Thoracic aorta (tissue), 2 donors: ENCODE measurements at regions not wholly inside any gene's neighbourhood (a gene's known extent, or its start where the extent isn't known, plus 50 kb on each side); places are given as distances from the start of the nearest gene placed in this dataset.

ENCODE experiments used
- ATAC-seq: fragments of 150-250 bp; one replicate; pipeline ENCODE4 v1.8.0; 2017; ENCODE audit warnings: low read depth; ENCODE audit not compliant: insufficient number of reproducible peaks, low FRiP score
- DNase-seq: peaks from one replicate; pipeline ENCODE4 v3.0.0-alpha.2; 2020; ENCODE audit warnings: low spot score
- H3K27ac ChIP-seq, 2 donors: fragments of 200-600 bp; sonication (generic); 1 replicate in 1 of 2; 2 replicates in 1 of 2; pipeline ENCODE4 v1.5.1; 2016; ENCODE audit warnings: mild to moderate bottlenecking in 2 of 2, moderate library complexity in 2 of 2
- H3K27me3 ChIP-seq: fragments of 200-600 bp; sonication (generic); replicated peaks from 2 replicates; pipeline ENCODE4 v1.6.0; 2016; ENCODE audit warnings: mild to moderate bottlenecking; ENCODE audit not compliant: insufficient read depth
- H3K36me3 ChIP-seq: fragments of 200-600 bp; sonication (generic); one replicate; pipeline ENCODE4 v1.5.1; 2016
- H3K4me1 ChIP-seq, 2 donors: fragments of 200-600 bp; sonication (generic); 1 replicate in 1 of 2; 2 replicates in 1 of 2; pipeline versions ENCODE4 v1.5.1 to v1.6.0; 2016; ENCODE audit warnings: low read depth in 2 of 2, mild to moderate bottlenecking in 1 of 2; ENCODE audit not compliant: control insufficient read depth in 1 of 2
- H3K4me3 ChIP-seq: fragments of 200-600 bp; sonication (generic); 2 replicates; pipeline ENCODE4 v1.5.1; 2016; ENCODE audit warnings: mild to moderate bottlenecking
- H3K9me3 ChIP-seq: fragments of 200-600 bp; sonication (generic); 2 replicates; pipeline ENCODE4 v1.5.1; 2016
- TF ChIP-seq, protein P1 (sequence below): fragments of 200-600 bp; sonication (generic); IDR thresholded peaks from one replicate; pipeline ENCODE4 v1.5.1; 2019; ENCODE audit warnings: antibody characterized with exemption

DNA sequence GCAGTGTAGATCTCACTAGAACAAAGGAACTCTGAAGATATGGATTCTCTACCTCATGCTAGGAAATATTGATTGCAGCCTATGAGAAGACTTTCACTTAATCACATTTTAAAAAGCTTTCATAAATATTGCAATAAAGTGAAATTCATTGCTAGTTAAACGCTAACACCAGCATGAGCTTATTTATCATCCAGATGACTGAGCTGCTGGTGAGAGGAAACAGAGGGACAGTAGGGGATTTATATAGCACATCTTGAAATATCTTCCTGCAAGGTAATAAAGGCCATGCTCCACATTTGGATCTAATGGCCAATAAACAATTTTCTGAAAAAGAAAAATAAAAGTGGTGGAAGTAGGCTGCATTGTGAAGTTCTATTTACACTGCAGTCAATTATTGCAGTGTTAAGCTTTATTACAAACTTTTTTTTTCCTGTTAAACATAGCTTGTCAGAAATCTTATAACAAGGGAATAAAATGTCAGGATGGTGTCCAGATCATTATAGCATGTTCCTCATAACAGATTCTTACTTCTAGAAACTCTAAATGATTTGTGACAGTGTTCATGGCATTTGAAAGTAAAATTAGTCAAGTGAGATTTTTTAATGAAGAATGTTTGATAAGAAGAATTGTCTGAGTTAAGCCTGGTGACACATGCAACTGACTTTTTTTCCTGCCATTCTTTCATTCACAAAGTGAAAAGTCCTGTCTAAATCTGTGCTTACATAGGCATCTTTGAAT is 342.6 kb downstream of the DMAC1 start:
- no peak for ATAC-seq
- Histone ChIP-seq H3K36me3 (no peaks in the 10 kb centered on the region), H3K27ac (no peak overlapping the region), H3K4me3 (no peak overlapping the region), H3K9me3 (no peaks in the 10 kb centered on the region), H3K4me1 (no peaks in the 10 kb centered on the region), H3K27me3 (no peaks in the 10 kb centered on the region)
- TF ChIP-seq, protein P1, sequence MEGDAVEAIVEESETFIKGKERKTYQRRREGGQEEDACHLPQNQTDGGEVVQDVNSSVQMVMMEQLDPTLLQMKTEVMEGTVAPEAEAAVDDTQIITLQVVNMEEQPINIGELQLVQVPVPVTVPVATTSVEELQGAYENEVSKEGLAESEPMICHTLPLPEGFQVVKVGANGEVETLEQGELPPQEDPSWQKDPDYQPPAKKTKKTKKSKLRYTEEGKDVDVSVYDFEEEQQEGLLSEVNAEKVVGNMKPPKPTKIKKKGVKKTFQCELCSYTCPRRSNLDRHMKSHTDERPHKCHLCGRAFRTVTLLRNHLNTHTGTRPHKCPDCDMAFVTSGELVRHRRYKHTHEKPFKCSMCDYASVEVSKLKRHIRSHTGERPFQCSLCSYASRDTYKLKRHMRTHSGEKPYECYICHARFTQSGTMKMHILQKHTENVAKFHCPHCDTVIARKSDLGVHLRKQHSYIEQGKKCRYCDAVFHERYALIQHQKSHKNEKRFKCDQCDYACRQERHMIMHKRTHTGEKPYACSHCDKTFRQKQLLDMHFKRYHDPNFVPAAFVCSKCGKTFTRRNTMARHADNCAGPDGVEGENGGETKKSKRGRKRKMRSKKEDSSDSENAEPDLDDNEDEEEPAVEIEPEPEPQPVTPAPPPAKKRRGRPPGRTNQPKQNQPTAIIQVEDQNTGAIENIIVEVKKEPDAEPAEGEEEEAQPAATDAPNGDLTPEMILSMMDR, result no peak
- no peak for DNase-seq

DNA sequence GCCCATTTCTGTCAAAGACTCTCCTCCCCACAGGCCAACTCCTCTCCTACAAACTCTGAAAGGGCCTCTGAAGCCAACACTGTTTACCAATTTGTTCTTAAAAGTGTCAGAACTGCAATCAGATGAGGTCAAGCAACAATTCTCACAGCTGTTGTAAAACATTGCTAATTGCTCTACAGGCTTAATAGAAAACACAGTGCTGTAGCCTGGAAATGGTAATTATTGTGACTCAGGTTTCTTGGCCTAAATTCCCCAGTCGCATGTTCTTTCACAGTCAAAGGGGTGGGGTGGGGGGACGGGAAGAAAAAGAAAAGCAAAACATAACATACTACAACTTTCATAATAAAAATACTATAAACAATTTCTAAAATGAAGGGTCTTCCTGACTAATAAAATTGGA is 343.2 kb downstream of the DMAC1 start:
- Histone ChIP-seq H3K27ac (no peak overlapping the region), H3K36me3 (no peaks in the 10 kb centered on the region), H3K4me3 (no peak overlapping the region), H3K9me3 (no peaks in the 10 kb centered on the region), H3K4me1 (no peaks in the 10 kb centered on the region), H3K27me3 (no peaks in the 10 kb centered on the region)
- TF ChIP-seq, protein P1, result no peak
- no peak for ATAC-seq
- no peak for DNase-seq

DNA sequence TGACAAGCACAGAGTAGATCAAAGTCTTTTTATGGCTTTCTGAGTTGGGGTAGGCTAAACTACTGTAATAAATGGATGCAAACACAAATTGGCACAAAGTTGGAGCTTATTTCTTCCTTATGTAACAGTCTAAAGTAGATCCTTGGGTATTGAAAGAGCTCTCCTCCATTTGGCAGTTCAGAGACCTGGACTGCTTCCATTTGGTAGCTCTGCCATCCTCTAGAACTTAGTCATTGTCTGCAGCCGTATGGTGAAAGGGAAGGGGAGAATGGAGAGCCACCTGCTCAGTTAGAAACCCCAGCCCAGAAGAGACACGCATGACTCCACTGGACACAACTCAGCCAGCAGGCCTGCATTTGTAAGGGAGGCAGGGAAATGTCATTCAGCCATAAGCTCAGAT is 345.0 kb downstream of the DMAC1 start:
- no peak overlapping the region for H3K27ac ChIP-seq
- H3K36me3 ChIP-seq, result no peaks in the 10 kb centered on the region
- no peaks in the 10 kb centered on the region for H3K4me1 ChIP-seq
- TF ChIP-seq, protein P1, result no peak
- no peak overlapping the region for H3K4me3 ChIP-seq
- no peaks in the 10 kb centered on the region for H3K27me3 ChIP-seq
- ATAC-seq (no peak), DNase-seq (no peak)
- H3K9me3 ChIP-seq, result no peaks in the 10 kb centered on the region

DNA sequence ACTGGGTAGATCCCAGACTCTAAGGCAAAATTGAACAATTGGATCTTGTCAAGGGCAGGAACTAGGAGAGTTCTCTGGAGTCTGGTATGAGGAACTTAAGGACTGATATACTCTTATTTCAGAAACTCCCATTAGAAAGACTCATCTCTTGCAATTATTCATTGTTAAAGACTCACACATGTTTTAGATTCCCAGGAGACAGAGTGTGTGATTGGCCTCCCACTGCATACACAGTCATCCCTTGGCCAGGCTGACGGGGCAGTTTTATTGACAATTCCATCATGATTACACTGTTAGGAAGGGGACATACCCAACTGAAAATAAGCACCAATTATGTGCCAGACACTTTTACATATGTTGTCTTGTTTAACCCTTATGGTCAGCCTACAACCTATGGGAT is 347.2 kb downstream of the DMAC1 start:
- Histone ChIP-seq H3K27ac (no peak overlapping the region), H3K4me3 (no peak overlapping the region), H3K27me3 (no peaks in the 10 kb centered on the region), H3K36me3 (no peaks in the 10 kb centered on the region), H3K4me1 (no peaks in the 10 kb centered on the region), H3K9me3 (no peaks in the 10 kb centered on the region)
- TF ChIP-seq, protein P1, result no peak
- DNase-seq (no peak), ATAC-seq (no peak)

DNA sequence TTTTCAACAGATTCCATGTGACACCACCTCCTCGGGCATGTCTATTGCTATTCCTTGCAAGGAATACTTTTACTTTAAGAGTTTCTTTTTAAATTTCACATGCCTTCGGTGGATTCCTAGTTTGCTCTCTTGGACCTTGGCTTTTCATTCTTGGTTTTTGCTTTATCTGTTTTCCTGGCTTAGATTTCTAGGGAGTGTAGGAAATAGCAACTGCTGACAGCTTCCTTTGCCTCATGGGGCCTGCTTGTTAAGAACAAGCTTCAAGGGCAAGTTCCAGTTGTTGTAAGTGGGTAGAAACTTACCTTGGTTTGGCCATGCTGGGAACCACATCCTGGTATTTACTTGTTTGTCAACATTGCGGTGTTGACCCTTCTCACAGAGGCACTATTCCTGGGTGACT is 348.5 kb downstream of the DMAC1 start:
- Histone ChIP-seq H3K36me3 (no peaks in the 10 kb centered on the region), H3K27ac (no peak overlapping the region), H3K9me3 (no peaks in the 10 kb centered on the region), H3K27me3 (no peaks in the 10 kb centered on the region), H3K4me1 (no peaks in the 10 kb centered on the region), H3K4me3 (no peak overlapping the region)
- TF ChIP-seq, protein P1, result no peak
- DNase-seq (no peak), ATAC-seq (no peak)
